ENCODE measurements at regions not wholly inside any gene's neighbourhood (a gene's known extent, or its start where the extent isn't known, plus 50 kb on each side); places are given as distances from the start of the nearest gene placed in this dataset.

DNA sequence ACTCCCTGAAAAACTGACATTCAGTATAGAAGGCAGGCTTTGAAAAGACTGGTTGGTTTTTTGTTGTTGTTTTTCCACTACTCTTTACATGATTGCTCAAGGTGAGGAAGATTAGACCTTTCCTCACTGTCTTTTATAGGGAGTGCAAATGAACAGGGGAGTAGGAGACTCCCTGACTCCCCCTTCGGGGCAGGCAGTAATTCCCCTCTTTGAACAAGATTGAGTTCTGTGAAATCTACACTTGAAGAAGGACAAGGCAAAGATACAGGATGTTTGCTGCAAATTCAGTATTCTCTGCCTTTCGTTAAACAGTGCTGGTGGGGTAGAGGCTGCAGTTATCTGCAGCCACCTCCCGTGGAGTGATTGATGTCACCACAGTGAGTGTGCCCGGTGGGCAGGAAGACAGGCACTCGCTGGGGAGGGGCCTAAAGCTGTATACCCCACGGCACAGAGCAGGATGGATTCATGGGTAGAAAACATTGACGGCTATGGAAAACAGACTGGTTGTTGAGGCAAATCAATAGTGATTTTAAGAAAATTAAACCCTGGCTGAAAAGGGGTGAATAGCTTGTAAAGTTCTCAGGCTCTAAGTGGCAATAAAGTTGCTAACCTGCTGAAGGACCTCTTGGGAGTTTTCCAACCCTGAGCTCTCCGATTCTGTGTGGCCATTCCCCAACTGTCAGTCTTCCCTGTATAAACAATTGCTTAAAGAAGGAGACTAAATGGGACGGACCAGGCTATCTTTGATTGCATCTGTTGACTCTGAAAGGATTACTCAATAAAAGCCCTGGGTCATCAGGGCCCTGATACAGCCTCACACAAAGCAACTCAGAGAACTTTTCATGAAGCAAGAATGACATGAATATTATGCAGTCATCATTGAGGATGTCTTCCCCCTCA, 308.3 kb downstream of the TBC1D4 start:
- DNase-seq (ENCODE audit: low read depth, low spot score) = no peak
- H3K4me3 ChIP-seq (ENCODE audit: low read depth, low read length) = no peak overlapping the region
- ChIA-PET POLR2A (no interaction called here), CTCF (no interaction called here)
- TF ChIP-seq, protein P1, sequence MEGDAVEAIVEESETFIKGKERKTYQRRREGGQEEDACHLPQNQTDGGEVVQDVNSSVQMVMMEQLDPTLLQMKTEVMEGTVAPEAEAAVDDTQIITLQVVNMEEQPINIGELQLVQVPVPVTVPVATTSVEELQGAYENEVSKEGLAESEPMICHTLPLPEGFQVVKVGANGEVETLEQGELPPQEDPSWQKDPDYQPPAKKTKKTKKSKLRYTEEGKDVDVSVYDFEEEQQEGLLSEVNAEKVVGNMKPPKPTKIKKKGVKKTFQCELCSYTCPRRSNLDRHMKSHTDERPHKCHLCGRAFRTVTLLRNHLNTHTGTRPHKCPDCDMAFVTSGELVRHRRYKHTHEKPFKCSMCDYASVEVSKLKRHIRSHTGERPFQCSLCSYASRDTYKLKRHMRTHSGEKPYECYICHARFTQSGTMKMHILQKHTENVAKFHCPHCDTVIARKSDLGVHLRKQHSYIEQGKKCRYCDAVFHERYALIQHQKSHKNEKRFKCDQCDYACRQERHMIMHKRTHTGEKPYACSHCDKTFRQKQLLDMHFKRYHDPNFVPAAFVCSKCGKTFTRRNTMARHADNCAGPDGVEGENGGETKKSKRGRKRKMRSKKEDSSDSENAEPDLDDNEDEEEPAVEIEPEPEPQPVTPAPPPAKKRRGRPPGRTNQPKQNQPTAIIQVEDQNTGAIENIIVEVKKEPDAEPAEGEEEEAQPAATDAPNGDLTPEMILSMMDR (IDR thresholded peaks at IDR 0.05; ENCODE audit: insufficient read depth, low read length, missing control alignments) = no peak

DNA sequence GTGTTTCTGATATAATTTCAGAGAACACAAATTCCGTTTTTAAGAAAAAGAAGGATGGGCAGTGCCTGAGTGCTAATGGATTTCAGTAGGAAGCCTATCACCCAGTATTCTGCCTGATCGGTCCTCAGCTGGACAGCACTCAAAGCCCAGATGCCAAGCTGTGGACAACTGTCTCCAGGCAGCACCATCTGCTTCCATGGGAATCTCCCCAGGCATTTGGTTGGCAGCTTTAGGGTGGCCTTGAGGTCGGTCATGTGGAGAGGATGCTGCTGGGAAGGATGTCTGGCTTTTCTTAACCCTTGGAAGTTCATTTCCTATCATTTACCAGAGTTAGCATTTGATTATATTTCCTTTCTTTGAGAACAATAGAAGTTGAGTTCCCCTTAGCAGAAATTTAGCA, 311.7 kb downstream of the TBC1D4 start:
- DNase-seq (ENCODE audit: low read depth, low spot score) = no peak
- no peak overlapping the region for H3K4me3 ChIP-seq (ENCODE audit: low read depth, low read length)
- CTCF ChIA-PET = no interaction called here
- POLR2A ChIA-PET = no interaction called here
- TF ChIP-seq, protein P1 (IDR thresholded peaks at IDR 0.05; ENCODE audit: insufficient read depth, low read length, missing control alignments) = no peak

DNA sequence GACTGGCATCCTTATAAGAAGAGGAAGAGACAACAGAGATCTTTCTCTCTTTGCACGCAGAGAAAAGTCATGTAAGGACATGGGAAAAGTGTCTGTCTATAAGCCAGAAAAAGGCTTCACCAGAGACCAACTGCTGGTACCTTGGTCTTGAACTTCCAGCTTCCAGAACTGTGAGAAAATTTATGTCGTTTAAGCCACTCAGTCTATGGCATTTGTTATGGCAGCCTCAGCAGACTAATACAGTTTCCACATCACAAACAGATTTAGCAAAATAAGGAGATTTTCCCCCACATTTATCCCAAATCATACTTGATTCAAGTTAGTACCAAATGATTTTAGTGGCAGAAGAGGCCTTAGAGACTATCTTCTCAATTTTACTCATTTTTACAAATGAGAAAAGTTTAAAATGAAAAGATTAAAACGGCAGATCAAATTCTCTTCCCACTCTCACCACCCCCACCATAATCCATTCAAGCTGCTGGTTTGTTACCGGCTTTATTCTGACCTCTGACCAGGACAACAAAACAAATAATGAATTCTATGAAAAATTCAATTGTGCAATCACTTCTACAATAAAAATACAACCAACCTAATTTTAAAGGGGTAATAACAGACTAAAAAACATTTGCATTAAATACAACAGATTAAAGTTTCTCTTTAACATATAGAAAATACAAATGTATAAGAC, 316.3 kb downstream of the TBC1D4 start:
- CTCF ChIA-PET = no interaction called here
- H3K4me3 ChIP-seq (ENCODE audit: low read depth, low read length) = no peak overlapping the region
- POLR2A ChIA-PET = no interaction called here
- TF ChIP-seq, protein P1 (IDR thresholded peaks at IDR 0.05; ENCODE audit: insufficient read depth, low read length, missing control alignments) = no peak
- DNase-seq (ENCODE audit: low read depth, low spot score) = no peak

- CTCF ChIA-PET = no interaction called here
- TF ChIP-seq, protein P1 (IDR thresholded peaks at IDR 0.05; ENCODE audit: insufficient read depth, low read length, missing control alignments) = no peak
- POLR2A ChIA-PET = no interaction called here
- no peak overlapping the region for H3K4me3 ChIP-seq (ENCODE audit: low read depth, low read length)
- DNase-seq (ENCODE audit: low read depth, low spot score) = no peak
These were observed 320.2 kb downstream of the TBC1D4 start for GRCh38 chr13:75161804-75162203.

- TF ChIP-seq, protein P1 (IDR thresholded peaks at IDR 0.05; ENCODE audit: insufficient read depth, low read length, missing control alignments) = no peak
- ChIA-PET CTCF (no interaction called here), POLR2A (no interaction called here)
- H3K4me3 ChIP-seq (ENCODE audit: low read depth, low read length) = no peak overlapping the region
- DNase-seq (ENCODE audit: low read depth, low spot score) = no peak
These were observed 321.0 kb downstream of the TBC1D4 start for GRCh38 chr13:75160984-75161383.

- CTCF ChIA-PET = interaction anchor here (1.2 kb wide), 1 partner anchor 37 kb away, joined by 3 read pairs; no protein-coding TSS in a partner anchor
- POLR2A ChIA-PET = no interaction called here
- no peak for DNase-seq (ENCODE audit: low read depth, low spot score)
- no peak overlapping the region for H3K4me3 ChIP-seq (ENCODE audit: low read depth, low read length)
- TF ChIP-seq, protein P1 (IDR thresholded peaks at IDR 0.05; ENCODE audit: insufficient read depth, low read length, missing control alignments) = no peak
These were observed 327.6 kb downstream of the TBC1D4 start for GRCh38 chr13:75154331-75154730.

Measured in AG04449 (cell line).